Activated CD8-positive, alpha-beta memory T cell treated with anti-CD3 and anti-CD28 coated beads, Interleukin-2, amount 50 U/mL, for 48 hours (primary cell): ENCODE measurements at regions not wholly inside any gene's neighbourhood (a gene's known extent, or its start where the extent isn't known, plus 50 kb on each side); places are given as distances from the start of the nearest gene placed in this dataset.
"Not testable (repeated sequence)": the region's sequence is repeated elsewhere in the genome, so short reads cannot be mapped to it uniquely, and the experiment has no call there.

Experiments
- DNase-seq: peaks from one replicate; pipeline ENCODE4 v3.0.0-alpha.2; 2020

DNA sequence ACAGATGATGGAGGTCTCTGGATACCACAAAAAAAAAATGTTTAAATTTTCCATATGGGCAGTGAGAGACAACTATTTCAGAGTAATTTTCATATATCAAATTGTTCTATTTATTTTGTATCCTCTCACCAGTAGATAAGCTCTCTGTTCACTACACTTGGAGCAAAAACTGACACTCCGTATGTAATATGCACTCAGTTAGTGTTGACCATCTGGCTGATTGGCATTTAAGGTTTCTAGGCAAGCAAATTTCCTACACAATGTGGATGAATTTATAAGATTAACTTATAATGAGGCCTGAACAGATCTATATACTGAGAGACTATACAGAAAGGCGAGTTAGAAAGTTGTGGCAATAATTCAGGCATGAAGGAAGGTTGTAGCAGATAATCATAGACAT is 836.5 kb upstream of the SEMA6D start:
- DNase-seq, result no peak

DNA sequence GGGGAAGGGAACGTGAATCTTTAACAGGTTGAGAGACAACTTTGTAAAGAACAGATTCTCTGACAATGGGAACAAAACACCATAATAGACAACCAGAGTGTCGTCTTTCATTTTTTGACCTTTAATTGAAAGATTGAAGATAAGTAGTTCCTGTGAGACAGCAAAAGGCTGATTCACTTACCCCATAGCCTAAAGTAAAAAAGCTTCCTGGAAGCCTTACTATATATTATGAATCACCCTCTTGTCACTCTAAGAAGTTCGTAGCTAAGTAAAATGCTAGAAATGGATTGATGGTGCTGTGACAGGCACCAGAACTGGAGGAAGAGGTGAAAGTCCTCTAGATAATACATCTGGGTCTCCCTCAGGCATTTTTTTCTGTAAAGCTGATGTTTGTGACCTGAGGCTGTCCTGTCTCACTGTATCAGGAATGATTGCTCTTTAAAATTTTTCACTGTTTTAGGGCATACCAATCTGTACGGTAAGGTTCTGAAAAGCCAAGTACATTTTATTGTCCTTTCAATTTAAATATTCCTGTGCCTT is 824.6 kb upstream of the SEMA6D start:
- no peak for DNase-seq

DNA sequence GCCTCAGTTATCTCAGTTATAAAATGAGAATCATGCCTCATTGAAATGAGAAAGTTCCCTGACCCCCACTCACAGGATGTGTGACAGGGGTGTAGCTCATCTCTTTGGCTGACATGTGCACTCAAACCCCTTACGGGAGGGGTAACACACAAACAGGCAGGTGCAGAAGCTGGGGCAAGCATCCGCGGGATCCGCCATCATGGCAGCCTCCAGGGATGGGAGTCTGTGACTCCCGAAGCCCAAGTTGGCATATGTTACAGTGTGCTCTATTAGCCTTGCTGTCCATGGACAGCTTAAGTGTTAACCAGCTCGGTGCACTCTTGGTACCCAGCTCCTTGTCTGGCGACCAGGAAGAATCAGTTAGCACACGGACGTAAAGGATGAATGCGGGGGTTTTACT is 822.7 kb upstream of the SEMA6D start:
- no peak for DNase-seq

DNA sequence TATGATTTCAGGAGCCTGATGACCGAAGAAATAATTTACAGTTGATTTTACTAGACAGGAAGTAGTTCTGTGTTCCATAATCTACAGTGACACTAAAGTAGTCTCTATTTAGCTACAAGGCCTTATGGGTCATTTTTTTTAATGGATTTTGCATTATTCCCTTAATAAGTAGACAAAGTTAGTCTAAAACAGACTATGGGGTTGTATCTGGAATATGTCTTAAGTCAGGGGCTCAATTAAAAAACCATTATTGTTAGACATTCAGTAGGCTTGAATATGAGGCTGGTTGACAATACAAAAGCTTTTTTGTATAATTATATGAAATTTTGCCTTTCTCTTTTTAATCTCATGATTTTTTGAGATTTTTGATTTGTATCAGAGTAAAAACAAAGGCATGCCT is 820.0 kb upstream of the SEMA6D start:
- no peak for DNase-seq

DNA sequence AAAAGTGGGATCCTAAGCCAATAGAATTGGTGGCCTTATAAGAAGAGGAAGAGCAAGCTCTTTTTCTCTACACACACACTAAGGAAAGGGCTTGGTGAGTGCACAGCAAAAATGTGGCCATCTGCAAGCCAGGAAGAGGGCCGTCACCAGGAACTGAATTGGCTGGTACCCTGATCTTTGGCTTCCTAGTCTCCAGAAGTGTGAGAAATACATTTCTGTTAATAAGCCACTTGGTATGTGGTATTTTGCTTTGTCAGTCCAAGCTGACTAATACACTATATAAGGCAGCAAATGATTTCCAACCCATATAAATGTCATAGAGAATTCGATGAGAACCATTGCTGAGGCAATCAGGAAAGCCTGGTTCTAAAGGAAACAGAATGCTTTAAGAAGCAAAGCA is 816.3 kb upstream of the SEMA6D start:
- no peak for DNase-seq

DNA sequence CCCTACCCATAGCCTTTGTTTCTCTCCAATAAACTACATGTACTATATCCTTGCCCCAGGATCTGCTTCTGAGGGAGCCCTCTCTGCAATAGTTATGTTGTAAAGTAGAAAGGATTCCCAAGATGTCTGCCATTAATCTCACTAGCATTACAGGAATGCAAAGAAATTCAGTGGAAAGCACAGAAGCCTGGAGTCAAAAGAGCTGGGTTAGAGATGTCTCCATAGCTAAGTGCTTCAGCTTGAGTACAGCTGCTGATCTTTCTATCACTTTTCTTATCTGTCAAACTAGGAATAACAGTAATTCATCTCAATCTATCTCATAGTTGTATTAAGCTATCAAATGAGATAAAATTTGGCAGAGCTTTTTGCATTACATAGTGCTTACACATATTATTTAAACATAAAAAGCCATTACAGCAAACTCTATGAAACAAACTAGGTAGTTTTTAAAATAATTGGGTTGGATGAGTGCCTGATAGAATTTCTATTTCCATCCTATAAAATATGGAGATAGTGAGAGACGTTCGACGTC is 799.5 kb upstream of the SEMA6D start:
- no peak for DNase-seq

DNA sequence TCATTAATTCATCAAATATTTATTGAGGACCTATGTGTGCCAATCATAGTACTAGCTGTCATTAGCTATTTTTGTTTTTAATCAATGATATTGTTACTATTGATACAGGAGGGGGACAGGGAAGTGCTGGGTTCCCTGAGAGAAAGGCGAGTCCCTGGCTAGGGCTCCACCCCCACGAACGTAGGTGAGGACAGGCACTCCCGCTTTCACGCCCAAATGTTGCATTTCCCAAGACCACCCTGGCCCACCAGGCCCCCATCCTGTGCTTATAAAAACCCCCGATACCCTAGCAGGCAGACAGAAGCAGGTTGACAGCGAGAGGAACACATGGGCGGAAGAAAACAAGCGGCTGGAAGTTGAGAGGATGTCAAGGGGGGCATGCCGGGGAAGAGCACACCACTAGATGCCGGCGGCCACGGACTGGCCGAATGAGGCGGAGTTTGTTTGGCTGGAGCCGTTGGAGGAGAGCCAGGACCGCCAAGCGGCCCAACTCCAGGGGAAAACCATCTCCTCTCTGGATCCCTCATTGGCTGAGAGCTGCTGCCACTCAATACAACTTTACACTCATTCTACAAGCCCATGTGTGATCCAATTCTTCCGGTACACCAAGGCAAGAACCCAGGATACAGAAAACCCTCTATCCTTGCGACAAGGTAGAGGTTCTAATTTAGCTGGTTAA is 798.7 kb upstream of the SEMA6D start:
- no peak for DNase-seq

DNA sequence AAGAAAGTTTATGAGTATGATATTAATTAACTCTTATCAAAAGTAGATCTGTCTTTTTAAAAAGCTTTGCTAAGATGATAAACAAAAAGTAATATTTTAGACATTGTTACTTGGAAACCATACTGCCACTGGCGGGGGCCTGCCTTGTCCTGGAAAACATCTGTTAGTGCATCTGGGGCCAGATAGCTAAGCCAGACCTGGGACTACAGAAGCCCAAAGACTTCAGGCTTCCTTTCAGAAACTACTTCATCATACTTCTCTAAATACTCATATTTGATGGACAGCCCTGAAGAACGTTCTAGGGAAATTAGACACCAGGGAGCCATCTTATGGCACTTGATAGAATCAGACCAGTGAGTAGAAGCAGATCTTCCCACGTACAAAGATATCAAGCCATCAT is 795.4 kb upstream of the SEMA6D start:
- no peak for DNase-seq

DNA sequence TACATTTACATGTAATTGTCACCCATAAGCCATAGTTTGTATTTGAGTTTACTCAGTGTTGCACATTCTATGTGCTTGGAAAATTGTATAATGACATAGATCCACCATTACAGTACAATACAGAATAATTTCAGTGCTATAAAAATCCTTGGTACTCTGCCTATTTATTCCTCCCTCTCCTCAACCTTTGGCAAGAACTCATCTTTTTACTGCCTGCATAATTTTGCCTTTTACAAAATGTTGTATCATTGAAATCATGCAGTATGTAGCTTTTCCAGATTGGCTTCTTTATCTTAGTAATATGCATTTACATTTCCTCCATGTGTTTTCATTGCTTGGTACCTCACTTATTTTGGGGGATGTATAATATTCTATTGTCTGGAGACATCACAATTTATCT is 786.9 kb upstream of the SEMA6D start:
- DNase-seq, result no peak

DNA sequence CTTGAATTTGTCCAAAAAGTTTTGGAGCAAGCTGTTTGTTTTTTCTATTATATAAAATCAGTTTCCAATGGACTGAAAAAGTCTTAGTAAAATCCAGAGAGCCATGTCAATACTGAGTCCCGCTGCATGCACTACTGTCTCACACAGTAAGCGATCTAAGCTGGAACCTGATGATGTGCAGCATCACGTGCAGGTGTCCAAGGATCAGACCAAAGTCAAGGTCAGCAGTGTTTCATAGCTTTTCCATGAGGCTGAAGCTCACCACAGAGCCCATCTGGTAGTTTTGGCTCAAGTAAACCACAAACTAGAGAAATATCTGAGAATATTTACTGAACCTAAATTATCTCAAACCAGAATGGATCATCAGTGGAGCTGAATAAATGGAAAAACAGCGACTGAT is 784.0 kb upstream of the SEMA6D start:
- no peak for DNase-seq

DNA sequence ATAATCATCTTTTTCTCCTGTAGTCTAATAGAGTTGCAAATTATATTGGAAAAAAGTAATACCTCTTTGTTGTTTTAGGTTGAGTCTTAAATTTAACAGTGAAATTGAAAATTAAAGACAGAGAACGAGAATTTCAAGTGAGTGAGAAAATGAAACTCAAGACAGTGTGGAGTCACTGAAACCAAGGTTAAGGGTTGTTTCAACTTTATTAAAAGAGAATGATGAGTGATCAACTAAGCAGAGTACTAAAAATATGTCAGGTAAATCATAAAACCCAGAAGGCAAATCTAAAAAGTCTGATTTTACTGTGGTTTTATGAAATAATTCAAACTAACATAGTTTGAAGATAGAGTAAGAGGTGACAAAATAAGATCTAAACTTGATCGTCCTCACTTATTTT is 782.5 kb upstream of the SEMA6D start:
- no peak for DNase-seq

DNA sequence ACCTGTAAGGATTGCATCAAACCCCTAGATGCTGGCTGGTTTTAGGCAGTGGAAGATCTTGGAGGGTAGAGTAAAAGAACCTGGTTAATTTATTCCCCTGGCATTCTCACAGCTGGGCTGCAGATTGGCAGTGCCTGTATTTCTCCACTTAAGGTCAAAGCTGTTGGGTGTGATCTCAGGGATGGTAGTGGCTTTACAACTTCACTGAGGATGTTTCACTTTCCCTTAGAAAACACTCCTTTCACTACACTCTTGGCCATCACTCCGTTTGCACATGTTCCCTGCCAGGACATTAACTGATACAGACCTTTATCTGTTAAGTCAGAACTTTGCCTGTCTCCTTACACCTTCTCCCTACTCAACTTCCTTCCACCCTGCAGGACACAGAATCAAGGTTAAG is 779.1 kb upstream of the SEMA6D start:
- no peak for DNase-seq

DNA sequence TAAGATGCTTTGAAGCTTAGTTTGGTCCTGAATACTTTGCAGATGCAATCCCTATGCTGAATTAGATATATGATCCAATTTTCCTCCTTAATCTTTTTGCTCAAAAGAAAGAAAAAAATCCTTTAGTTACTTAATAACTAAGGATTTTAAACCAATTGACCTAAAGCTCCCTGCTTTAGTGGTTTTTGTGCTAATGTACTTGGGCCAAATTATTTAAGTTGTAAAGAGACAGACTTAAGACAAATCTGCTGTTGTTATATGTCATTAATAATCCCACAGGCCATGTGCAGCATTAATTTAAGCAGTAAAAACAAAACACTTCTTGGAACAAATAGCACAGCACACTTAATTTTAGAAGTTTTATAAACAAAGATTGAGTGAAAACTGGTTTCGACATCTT is 776.1 kb upstream of the SEMA6D start:
- DNase-seq, result no peak

DNA sequence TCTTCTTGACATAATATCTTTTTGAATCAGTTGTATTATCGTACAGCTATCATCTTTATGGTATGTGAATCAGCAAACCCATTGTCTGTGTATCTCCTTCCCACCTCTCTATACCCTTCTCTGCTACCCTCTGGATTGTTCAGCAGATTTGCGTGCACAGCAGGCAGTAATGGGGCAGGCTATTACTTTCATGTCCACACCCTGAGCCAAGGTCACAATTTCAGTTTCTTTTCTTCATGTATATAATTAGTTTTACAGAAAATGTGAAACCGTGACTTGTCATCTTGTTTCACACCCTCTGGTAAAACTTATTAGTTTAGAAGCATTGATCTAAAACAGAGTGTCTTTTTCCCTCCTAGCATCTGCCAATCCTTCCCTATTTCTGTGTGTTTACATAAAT is 770.4 kb upstream of the SEMA6D start:
- DNase-seq, result no peak

DNA sequence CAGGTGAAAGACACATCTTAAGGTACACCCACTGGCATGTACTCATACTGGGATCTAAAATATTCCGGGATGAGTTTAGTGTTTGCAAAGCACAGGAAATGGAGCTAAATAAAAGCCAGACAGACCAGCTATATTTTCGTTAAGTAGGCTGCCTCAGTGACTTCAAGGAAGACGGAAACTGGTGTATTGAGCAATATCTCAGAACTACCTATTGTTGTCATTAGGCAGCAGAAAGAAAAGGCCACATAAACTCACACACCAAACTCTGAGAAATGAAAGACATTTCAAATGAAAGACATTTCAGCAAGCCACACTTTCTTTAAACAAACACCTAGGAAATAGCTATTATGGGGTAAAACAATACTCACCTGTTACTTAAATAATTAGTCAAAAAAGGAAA is 761.7 kb upstream of the SEMA6D start:
- no peak for DNase-seq

DNA sequence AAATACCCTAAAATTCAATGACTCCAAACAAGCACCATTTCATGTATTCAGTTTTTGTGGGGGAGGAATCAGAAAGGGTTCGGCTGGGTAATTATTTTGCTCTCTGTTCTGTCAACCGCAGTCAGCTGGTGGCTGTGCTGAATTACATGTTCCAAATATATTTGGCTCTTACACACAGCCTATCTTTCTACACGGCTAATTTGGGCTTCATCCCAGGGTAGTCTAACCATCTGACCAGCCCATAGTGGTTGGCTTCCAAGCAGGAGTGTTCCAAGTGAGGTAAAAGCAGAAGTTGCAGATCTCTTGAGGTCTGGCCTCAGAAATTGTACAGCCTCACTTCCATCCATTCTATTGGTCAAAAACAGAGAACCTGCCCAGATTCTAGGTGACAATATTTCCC is 760.8 kb upstream of the SEMA6D start:
- DNase-seq, result no peak

DNA sequence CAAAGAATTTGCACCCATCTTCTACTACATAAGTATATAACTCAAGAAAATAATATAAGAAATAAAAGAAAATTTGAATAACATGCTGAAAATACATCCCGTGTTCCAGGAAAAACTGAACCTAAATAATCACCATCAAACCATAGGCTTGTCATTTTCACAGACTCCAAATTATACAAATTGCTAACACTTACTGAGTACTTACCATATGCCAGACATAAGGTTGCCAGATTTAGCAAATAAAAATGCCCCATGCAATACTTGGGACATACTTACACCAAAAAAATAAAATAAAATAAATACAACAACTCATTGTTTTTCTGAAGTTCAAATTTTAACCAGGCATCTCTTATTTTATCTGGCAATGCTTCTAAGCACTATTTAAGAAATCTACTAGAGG is 760.4 kb upstream of the SEMA6D start:
- no peak for DNase-seq

DNA sequence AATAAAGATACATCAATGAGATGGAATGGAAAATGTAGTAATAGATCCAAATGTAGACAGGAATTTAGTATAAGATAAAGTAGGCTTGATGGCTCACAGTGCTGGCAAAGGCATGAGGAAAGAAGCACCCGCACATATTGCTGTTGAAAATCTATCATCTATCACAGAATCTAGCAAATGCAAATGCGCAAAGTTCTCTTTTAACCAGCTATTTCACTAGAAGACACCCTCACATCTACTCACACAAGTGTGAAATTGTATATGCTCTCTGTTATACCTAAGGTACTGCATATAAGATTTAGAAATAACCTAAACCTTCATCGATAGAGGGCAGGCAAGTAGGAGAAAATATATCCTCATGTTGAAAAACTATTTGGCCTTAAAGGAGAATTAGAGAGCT is 756.7 kb upstream of the SEMA6D start:
- no peak for DNase-seq

DNA sequence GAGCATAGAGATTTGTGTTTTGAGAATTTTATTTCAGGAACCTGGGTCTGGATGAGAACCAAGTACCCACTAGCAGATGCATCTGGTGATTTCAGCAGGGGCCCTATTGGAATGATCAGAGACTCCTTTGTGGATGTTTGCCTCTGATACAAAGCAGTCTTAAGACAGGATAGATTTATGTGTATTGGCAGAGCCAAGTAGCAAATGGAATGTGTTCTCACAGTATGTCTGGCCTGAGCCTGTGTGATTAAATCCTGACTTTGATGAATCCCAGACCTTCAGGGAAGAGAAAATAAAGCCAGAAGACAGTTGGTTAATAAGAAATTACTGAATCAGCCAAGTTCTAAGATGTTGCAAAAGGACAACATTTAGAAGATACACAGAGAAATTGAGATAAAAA is 755.5 kb upstream of the SEMA6D start:
- DNase-seq, result no peak

DNA sequence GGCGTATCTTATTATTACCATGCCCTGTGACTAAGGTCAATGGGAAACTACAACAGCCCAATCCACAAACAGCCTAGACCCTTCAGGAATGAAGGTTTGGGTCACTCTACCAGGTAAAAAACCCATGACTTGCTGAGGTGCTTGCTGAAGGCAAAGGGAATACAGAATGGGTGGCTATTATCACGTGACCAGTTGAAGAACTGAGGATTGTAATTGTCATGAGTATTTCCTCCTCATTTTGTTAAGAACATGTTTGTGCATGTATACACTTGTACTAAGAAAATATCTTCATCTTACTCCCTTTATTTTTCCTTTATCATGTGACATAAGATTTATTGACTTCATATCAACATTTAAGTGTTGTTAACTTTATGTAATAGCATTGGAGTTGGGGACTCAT is 729.2 kb upstream of the SEMA6D start:
- DNase-seq, result not testable (repeated sequence)

DNA sequence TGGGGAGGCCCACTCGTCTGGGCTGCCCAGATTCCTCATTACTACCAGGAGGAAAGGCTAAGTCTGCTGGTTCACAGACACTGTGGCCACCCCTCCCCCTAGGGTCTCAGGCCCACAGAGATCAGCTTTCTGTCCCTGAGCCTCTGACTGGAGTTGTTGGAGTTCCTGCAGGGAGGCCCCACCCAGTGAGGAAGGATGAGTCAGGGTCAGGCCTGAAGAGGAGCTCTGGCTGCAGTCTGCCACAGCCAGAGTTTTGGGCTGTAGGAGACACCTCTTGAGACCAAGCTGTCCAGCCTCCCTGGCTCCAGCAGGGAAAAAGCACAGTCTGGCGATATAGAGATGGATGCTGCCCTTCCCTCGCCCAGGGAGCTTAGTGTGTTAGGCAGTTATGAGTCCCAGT is 720.9 kb upstream of the SEMA6D start:
- DNase-seq, result no peak

DNA sequence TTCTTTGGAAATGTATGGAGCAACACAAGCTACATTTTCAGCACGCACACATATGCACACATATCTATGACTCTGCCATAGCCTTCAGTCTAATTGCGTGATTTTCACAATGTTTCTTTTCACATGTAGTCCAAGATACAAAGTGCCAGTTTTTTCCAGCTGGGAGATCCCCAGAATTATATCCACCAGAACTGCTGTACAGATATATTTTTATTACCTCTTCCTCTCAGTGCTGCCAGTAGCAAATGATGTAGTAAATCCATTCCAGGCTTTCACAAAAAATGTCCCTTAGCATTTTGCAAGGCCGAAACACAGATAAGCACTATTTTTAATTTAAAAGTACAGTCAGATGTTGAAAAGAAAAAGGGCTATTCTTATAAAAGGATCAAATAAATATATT is 719.8 kb upstream of the SEMA6D start:
- DNase-seq, result no peak

DNA sequence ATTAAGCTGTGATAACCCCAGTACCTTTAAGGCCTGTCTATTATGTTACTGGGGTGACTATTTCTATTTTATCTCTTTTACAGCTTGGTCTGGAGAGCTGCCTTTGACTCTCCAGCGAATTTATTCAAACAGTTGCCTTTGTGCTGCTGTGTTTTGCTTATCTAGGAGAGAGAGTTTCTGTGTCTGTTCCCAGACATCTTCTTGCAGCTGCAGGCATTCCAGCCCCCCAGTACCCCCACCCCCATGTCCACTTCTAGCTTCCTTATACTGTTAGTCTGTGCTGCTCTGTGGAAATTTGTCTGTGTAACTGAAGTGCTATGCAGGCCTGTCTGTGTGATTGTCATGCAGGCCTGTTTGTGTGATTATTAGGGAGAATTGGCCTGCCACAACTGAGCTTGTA is 713.7 kb upstream of the SEMA6D start:
- no peak for DNase-seq

DNA sequence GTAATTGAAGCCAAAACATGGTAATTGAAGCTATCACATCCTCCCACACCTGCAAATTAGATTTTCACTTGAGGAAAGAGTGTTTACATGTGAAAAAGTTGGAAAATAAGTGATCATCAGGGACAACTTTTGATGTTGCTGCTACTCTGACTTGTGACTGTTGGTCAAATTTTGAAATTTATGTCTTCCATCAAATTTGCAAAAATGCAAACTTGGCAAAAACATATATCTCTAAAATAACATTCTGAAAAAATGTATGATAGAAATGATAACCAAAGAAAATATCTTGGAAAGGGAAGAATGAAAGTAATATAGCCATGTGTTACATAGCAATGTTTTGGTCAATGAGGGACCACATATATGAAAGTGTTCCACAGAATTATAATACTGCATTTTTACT is 703.9 kb upstream of the SEMA6D start:
- no peak for DNase-seq

DNA sequence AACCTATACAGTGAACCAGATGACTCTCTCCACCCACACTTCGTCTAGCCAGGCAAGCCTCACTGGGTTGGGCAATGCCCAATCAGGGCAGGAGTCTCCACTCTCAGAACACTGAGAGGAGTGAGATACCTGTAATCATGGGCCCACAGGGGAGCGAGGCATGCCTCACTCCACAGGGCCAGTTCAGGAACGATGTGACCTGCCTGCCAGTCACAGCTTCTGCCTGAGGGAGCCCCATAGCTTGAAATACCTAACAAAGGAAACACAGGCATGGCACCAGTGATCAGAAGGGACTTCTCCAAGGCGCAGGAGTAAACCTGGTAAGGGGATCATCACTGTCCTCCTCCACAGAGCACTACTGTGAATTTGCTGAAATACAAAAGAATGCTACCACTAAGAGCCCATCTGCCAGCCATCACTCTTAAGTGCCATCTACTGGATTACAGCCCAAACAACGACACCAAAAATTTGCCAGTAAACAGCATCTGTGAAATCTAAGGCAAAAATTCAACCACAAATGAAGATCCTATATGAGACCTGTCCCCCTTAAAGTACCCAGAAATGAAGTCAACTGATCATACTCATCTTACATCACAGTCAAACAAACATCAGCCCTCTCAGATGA is 689.9 kb upstream of the SEMA6D start:
- no peak for DNase-seq
